GM21737 (cell line): ENCODE measurements at regions not wholly inside any gene's neighbourhood (a gene's known extent, or its start where the extent isn't known, plus 50 kb on each side); places are given as distances from the start of the nearest gene placed in this dataset.
"Not testable (repeated sequence)": the region's sequence is repeated elsewhere in the genome, so short reads cannot be mapped to it uniquely, and the experiment has no call there.

Source experiments
- ATAC-seq: cut with Tn5 transposase; IDR thresholded peaks from one replicate; pipeline ENCODE4 v1.9.1; 2021; ENCODE audit warnings: mild to moderate bottlenecking, moderate library complexity; ENCODE audit not compliant: unreplicated experiment

- ATAC-seq = no peak
These were observed 210.1 kb upstream of the NRIP1 start for GRCh38 chr21:15274701-15275485.

GRCh38 chr21:15275615-15276235, 210.9 kb upstream of the NRIP1 start:
- ATAC-seq = no peak

GRCh38 chr21:15276243-15276642, 211.4 kb upstream of the NRIP1 start:
- no peak for ATAC-seq

- ATAC-seq = no peak
These were observed 212.7 kb upstream of the NRIP1 start for GRCh38 chr21:15277466-15277865.

- no peak for ATAC-seq
These were observed 213.5 kb upstream of the NRIP1 start for GRCh38 chr21:15278279-15278678.

GRCh38 chr21:15278851-15279250, 214.1 kb upstream of the NRIP1 start:
- no peak for ATAC-seq

- no peak for ATAC-seq
These were observed 214.7 kb upstream of the NRIP1 start for GRCh38 chr21:15279482-15279881.

GRCh38 chr21:15281714-15282113, 216.9 kb upstream of the NRIP1 start:
- ATAC-seq = no peak

- ATAC-seq = no peak
These were observed 217.9 kb upstream of the NRIP1 start for GRCh38 chr21:15282665-15283064.

GRCh38 chr21:15283138-15283537, 218.3 kb upstream of the NRIP1 start:
- ATAC-seq = no peak

- no peak for ATAC-seq
These were observed 219.0 kb upstream of the NRIP1 start for GRCh38 chr21:15283789-15284188.

- no peak for ATAC-seq
These were observed 220.8 kb upstream of the NRIP1 start for GRCh38 chr21:15285556-15285955.

- no peak for ATAC-seq
These were observed 224.4 kb upstream of the NRIP1 start for GRCh38 chr21:15289246-15289645.

- ATAC-seq = no peak
These were observed 225.4 kb upstream of the NRIP1 start for GRCh38 chr21:15289896-15290841.

- no peak for ATAC-seq
These were observed 226.9 kb upstream of the NRIP1 start for GRCh38 chr21:15291621-15292266.

- ATAC-seq = no peak
These were observed 228.4 kb upstream of the NRIP1 start for GRCh38 chr21:15293240-15293639.

- ATAC-seq = no peak
These were observed 231.1 kb upstream of the NRIP1 start for GRCh38 chr21:15295875-15296274.

GRCh38 chr21:15297824-15298223, 233.0 kb upstream of the NRIP1 start:
- no peak for ATAC-seq

GRCh38 chr21:15298306-15298705, 233.5 kb upstream of the NRIP1 start:
- ATAC-seq = no peak

GRCh38 chr21:15298755-15299154, 234.0 kb upstream of the NRIP1 start:
- ATAC-seq = not testable (repeated sequence)

GRCh38 chr21:15300131-15300530, 235.3 kb upstream of the NRIP1 start:
- no peak for ATAC-seq
